ENCODE measurements at regions not wholly inside any gene's neighbourhood (a gene's known extent, or its start where the extent isn't known, plus 50 kb on each side); places are given as distances from the start of the nearest gene placed in this dataset.

DNA sequence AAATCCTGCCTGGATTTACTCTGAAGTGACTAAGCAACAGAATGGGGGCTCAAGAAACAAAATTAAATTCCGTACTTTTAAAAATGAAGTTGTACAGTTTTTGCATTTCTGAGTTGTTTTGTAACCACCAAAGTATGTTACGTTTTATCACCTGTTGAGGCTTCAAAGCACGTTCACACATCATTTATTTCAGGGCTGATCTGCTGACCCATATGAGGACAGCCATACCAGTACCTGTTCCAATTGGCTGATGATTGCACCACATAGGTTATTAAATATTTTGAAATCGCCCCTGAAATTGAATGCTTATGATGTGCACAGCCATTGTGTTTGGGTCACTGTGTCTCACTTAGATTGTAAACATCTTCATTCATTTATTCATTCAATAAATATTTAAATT lies 72.0 kb upstream of the FLT1 start:
- TF ChIP-seq EZH2 (IDR thresholded peaks at IDR 0.05; ENCODE audit: insufficient read depth, poor library complexity, severe bottlenecking): no peak
- no peak for TF ChIP-seq EZH2phosphoT487 (IDR thresholded peaks at IDR 0.05; ENCODE audit: insufficient read depth, low read depth)
